BE2C (cell line): ENCODE measurements at regions not wholly inside any gene's neighbourhood (a gene's known extent, or its start where the extent isn't known, plus 50 kb on each side); places are given as distances from the start of the nearest gene placed in this dataset.

Experiments used
- DNase-seq: peaks from one replicate; pipeline ENCODE4 v3.0.0-alpha.2; 2020
- H3K27me3 ChIP-seq: fragments of 250-450 bp; sonication (Bioruptor Pico); 2 replicates; pipeline ENCODE4 v1.5.1; 2020; ENCODE audit warnings: mild to moderate bottlenecking
- H3K36me3 ChIP-seq: fragments of 250-450 bp; sonication (Bioruptor Pico); 2 replicates; pipeline ENCODE4 v1.5.1; 2020; ENCODE audit warnings: mild to moderate bottlenecking
- H3K4me1 ChIP-seq: fragments of 250-450 bp; sonication (Bioruptor Pico); 2 replicates; pipeline ENCODE4 v1.5.1; 2020
- H3K4me3 ChIP-seq: 2 replicates; pipeline ENCODE4 v1.5.1; 2011; ENCODE audit warnings: low read depth, low read length
- H3K9me3 ChIP-seq: fragments of 250-450 bp; sonication (Bioruptor Pico); 2 replicates; pipeline ENCODE4 v1.5.1; 2020
- TF ChIP-seq, protein P1 (sequence below): IDR thresholded peaks from 2 replicates; pipeline ENCODE4 v1.5.1; 2012; ENCODE audit warnings: mild to moderate bottlenecking, low read depth, low read length

DNA sequence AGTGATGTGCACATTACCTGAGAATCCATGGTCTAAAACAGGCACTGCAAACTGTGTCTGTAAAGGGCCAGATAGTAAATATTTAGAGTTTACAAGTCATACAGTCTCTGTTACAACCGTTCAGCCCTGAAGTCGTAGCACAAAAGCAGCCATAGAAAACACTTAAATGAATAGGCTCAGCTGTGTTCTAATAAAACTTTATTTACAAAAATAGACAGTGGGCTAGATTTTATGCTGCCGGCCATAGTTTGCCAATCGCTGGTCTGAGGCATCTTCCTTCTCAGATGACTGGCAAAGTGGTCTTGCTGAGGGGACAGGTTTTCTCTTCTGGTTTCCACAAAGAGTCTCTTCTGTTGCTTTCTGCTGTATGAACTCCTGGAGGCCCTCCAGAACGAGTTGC is 121.7 kb downstream of the EMX2 start:
- Histone ChIP-seq H3K9me3 (no peaks in the 10 kb centered on the region), H3K27me3 (no peaks in the 10 kb centered on the region), H3K4me3 (no peak overlapping the region), H3K4me1 (no peaks in the 10 kb centered on the region), H3K36me3 (no peaks in the 10 kb centered on the region)
- TF ChIP-seq, protein P1, sequence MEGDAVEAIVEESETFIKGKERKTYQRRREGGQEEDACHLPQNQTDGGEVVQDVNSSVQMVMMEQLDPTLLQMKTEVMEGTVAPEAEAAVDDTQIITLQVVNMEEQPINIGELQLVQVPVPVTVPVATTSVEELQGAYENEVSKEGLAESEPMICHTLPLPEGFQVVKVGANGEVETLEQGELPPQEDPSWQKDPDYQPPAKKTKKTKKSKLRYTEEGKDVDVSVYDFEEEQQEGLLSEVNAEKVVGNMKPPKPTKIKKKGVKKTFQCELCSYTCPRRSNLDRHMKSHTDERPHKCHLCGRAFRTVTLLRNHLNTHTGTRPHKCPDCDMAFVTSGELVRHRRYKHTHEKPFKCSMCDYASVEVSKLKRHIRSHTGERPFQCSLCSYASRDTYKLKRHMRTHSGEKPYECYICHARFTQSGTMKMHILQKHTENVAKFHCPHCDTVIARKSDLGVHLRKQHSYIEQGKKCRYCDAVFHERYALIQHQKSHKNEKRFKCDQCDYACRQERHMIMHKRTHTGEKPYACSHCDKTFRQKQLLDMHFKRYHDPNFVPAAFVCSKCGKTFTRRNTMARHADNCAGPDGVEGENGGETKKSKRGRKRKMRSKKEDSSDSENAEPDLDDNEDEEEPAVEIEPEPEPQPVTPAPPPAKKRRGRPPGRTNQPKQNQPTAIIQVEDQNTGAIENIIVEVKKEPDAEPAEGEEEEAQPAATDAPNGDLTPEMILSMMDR: no peak
- DNase-seq: no peak

DNA sequence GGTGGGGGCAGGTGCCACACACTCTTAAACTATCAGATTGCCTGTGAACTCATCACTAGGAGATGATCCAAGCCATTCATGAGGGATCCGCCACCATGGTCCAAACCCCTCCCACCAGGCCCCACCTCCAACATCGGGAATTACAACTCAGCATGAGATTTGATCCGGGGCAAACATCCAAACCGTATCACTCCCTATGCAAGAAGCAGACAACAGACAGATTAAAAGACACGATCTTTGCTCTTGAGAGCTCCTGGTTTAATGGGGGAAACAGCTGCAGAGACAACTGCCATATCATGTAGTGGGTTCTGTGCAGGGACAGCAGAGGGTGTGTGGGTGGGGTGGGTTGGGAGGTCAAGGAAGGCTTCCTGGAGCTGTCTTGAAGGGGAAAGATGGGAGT is 123.6 kb downstream of the EMX2 start:
- Histone ChIP-seq H3K9me3 (no peaks in the 10 kb centered on the region), H3K36me3 (no peaks in the 10 kb centered on the region), H3K4me3 (no peak overlapping the region), H3K27me3 (no peaks in the 10 kb centered on the region), H3K4me1 (no peaks in the 10 kb centered on the region)
- TF ChIP-seq, protein P1: no peak
- DNase-seq: no peak

DNA sequence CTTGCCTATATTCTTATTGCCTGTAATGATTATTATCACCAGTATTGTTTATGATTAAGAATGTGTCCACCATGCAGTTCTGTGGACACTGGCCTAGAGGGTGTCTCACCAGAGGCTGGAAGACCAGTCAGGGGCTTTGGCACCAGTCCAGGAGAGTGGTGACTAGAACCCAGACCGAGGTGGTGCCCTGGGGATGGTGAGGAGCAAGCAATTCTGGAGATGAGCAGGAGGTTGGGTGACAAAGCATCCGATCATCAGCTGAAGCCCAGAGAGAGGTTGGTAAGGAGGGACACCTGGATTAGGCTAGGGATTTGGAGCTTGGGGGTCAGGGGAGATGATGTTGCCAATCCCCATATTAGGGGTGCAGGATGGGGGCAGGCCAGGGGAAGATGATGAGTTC is 124.4 kb downstream of the EMX2 start:
- TF ChIP-seq, protein P1: no peak
- Histone ChIP-seq H3K4me1 (no peaks in the 10 kb centered on the region), H3K9me3 (no peaks in the 10 kb centered on the region), H3K36me3 (no peaks in the 10 kb centered on the region), H3K4me3 (no peak overlapping the region), H3K27me3 (no peaks in the 10 kb centered on the region)
- no peak for DNase-seq

DNA sequence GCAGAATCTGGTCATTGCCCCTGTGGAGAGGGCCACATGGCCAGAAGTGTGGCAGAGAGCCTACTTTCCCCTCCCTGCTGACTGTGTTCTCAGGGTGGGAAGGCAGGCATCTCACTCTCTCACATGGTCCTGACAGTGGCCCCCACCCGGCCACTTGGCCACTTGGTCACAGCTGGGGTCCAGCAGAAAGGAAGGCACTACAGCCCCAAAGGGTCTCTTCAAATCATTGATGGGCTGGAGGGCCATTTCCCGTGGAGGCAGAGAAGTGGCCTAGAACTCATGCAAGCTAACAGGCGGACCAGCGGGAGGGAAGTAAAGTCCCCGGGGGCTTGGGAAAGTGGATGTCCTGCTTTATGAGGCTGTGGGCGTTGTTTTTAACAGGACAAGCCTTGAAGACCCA is 125.3 kb downstream of the EMX2 start:
- no peak for DNase-seq
- no peaks in the 10 kb centered on the region for H3K36me3 ChIP-seq
- TF ChIP-seq, protein P1: no peak
- H3K4me1 ChIP-seq: no peaks in the 10 kb centered on the region
- H3K9me3 ChIP-seq: no peaks in the 10 kb centered on the region
- no peak overlapping the region for H3K4me3 ChIP-seq
- no peaks in the 10 kb centered on the region for H3K27me3 ChIP-seq

DNA sequence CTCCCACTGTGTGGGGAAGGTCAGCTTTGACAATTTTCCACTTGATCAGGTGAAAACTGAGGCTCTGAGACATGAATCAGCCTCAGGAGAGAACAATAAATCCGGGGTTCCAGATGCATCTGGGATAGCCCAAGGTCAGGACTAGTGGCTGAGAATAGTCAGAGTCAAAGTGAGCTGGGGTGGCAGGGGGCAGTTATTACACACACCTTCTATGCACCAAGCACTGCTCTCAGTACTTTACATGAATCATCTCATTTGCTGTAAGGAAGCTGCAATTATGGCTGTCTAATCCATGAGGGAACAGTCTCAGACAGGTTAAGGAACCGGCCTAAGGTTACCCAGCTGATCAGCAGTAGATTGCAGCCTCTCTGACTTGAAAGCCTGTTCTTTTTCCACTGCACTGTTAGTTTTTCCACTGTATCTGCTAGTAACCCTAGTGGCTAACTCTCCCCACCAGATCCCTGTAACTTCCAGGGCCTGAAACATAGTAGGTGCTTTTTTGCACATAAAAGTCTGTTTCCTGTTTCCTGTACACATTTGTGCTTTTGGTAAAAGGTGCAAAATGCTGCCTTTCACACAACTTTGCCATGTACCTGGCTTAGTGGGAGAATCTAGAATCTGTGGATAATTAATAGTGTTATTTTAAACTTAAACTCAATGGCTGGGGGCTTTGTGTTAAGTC is 125.9 kb downstream of the EMX2 start:
- no peaks in the 10 kb centered on the region for H3K9me3 ChIP-seq
- TF ChIP-seq, protein P1: no peak
- no peaks in the 10 kb centered on the region for H3K36me3 ChIP-seq
- no peak for DNase-seq
- H3K27me3 ChIP-seq: no peaks in the 10 kb centered on the region
- no peaks in the 10 kb centered on the region for H3K4me1 ChIP-seq
- no peak overlapping the region for H3K4me3 ChIP-seq

DNA sequence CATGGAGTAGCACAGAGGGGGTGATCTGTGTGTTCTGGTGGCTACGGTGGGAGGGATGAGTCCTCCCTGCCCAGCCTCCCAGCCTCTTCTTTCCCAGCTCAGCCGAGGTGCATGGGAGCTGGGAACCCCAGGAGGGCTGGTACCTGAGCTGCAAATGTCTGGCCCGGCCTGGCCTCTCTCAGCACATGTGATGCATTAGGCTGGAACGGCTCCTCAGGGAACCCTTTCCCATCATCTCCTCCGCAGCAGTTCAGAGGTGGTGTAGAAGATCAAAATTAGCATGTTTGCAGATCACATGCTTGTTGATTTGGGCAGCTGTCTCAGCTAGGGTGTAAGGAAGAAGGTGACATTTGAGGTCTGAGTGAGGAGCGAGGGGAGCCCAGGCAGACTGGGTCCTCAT is 126.6 kb downstream of the EMX2 start:
- DNase-seq: no peak
- TF ChIP-seq, protein P1: no peak
- Histone ChIP-seq H3K36me3 (no peaks in the 10 kb centered on the region), H3K27me3 (0 out of 2 replicates have a peak, but pooled peaks cover 4% of the 10 kb centered on the region), H3K4me1 (no peaks in the 10 kb centered on the region), H3K9me3 (no peaks in the 10 kb centered on the region), H3K4me3 (no peak overlapping the region)
